Fibroblast of villous mesenchyme (primary cell): ENCODE measurements at regions not wholly inside any gene's neighbourhood (a gene's known extent, or its start where the extent isn't known, plus 50 kb on each side); places are given as distances from the start of the nearest gene placed in this dataset.

Experiments used
- DNase-seq: peaks from one replicate; pipeline ENCODE4 v3.0.0-alpha.2; 2010; ENCODE audit warnings: low read depth
- H3K4me3 ChIP-seq: 2 replicates; pipeline ENCODE4 v1.5.1; 2011; ENCODE audit warnings: low read depth, mild to moderate bottlenecking, low read length
- CTCF ChIP-seq: IDR thresholded peaks from 2 replicates; pipeline ENCODE4 v1.5.1; 2012; ENCODE audit warnings: low read depth, mild to moderate bottlenecking, low read length; ENCODE audit not compliant: insufficient read depth

GRCh38 chr1:233485385-233485784, 128.5 kb upstream of the KCNK1 start:
- no peak for DNase-seq
- H3K4me3 ChIP-seq, result no peak overlapping the region
- TF ChIP-seq CTCF, result no peak

- H3K4me3 ChIP-seq, result no peak overlapping the region
- DNase-seq, result no peak
- no peak for TF ChIP-seq CTCF
Observed at GRCh38 chr1:233485809-233486398, 128.0 kb upstream of the KCNK1 start.

GRCh38 chr1:233487408-233487807, 126.5 kb upstream of the KCNK1 start:
- no peak for DNase-seq
- TF ChIP-seq CTCF, result no peak
- H3K4me3 ChIP-seq, result no peak overlapping the region

GRCh38 chr1:233489411-233489810, 124.5 kb upstream of the KCNK1 start:
- no peak overlapping the region for H3K4me3 ChIP-seq
- DNase-seq, result no peak
- no peak for TF ChIP-seq CTCF

- no peak for DNase-seq
- no peak for TF ChIP-seq CTCF
- H3K4me3 ChIP-seq, result no peak overlapping the region
Observed at GRCh38 chr1:233490488-233490887, 123.4 kb upstream of the KCNK1 start.

GRCh38 chr1:233491953-233492620, 121.8 kb upstream of the KCNK1 start:
- no peak for TF ChIP-seq CTCF
- H3K4me3 ChIP-seq, result no peak overlapping the region
- no peak for DNase-seq

- DNase-seq, result no peak
- no peak overlapping the region for H3K4me3 ChIP-seq
- no peak for TF ChIP-seq CTCF
Observed at GRCh38 chr1:233496993-233497392, 116.9 kb upstream of the KCNK1 start.
